C4-2B (cell line): ENCODE measurements at regions not wholly inside any gene's neighbourhood (a gene's known extent, or its start where the extent isn't known, plus 50 kb on each side); places are given as distances from the start of the nearest gene placed in this dataset.
"Not testable (repeated sequence)": the region's sequence is repeated elsewhere in the genome, so short reads cannot be mapped to it uniquely, and the experiment has no call there.

Experiments
- H3K27ac ChIP-seq: fragments of 450-650 bp; 2 replicates; pipeline ENCODE4 v1.5.1; 2017
- CTCF ChIP-seq: fragments of 450-650 bp; conservative IDR thresholded peaks from 2 replicates; pipeline ENCODE4 v1.5.1; 2017; ENCODE audit warnings: mild to moderate bottlenecking
- ZFX ChIP-seq: fragments of 450-650 bp; IDR thresholded peaks from 2 replicates; pipeline ENCODE4 v1.6.1; 2017

DNA sequence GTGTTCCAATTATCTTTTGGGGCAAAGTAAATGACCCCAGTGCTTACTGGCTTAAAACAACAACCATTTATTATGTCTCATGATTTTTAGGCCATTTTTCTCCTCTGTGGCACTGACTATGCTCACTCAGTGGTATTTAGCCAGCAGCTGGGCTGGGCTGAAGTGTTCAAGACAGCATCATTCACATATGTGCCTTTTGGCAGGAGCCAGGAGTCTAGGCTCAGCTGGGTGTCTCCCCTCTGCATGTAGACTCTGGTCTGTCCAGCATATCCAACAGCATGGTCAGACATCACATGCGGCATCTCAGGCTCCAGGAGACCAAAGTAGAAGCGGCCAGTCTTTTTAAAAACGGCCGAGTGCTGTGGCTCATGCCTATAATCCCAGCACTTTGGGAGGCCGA lies 120.3 kb upstream of the TOP1 start:
- no peak overlapping the region for H3K27ac ChIP-seq
- no peak for TF ChIP-seq ZFX
- TF ChIP-seq CTCF: no peak

DNA sequence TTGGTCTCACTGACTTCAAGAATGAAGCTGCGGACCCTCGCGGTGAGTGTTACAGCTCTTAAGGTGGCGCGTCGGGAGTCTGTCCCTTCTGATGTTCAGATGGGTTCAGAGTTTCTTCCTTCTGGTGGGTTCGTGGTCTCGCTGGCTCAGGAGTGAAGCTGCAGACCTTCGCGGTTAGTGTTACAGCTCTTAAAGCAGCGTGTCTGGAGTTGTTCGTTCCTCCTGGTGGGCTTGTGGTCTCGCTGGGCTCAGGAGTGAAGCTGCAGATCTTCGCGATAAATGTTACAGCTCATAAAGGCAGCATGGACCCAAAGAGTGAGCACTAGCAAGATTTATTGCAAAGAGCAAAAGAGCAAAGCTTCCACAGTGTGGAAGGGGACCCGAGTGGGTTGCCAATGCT lies 119.1 kb upstream of the TOP1 start:
- H3K27ac ChIP-seq: not testable (repeated sequence)

DNA sequence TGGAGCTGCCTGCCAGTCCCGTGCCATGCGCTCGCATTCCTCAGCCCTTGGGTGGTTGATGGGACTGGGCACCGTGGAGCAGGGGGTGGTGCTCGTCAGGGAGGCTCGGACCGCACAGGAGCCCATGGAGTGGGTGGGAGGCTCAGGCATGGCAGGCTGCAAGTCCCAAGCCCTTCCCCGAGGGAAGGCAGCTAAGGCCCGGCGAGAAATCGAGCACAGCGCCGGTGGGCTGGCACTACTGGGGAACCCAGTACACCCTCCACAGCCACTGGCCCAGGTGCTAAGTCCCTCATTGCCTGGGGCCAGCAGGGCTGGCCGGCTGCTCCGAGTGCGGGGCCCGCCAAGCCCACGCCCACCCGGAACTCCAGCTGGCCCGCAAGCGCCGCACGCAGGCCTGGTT lies 118.2 kb upstream of the TOP1 start:
- not testable (repeated sequence) for H3K27ac ChIP-seq

GRCh38 chr20:40911152-40911551 lies 117.5 kb upstream of the TOP1 start:
- H3K27ac ChIP-seq: not testable (repeated sequence)

DNA sequence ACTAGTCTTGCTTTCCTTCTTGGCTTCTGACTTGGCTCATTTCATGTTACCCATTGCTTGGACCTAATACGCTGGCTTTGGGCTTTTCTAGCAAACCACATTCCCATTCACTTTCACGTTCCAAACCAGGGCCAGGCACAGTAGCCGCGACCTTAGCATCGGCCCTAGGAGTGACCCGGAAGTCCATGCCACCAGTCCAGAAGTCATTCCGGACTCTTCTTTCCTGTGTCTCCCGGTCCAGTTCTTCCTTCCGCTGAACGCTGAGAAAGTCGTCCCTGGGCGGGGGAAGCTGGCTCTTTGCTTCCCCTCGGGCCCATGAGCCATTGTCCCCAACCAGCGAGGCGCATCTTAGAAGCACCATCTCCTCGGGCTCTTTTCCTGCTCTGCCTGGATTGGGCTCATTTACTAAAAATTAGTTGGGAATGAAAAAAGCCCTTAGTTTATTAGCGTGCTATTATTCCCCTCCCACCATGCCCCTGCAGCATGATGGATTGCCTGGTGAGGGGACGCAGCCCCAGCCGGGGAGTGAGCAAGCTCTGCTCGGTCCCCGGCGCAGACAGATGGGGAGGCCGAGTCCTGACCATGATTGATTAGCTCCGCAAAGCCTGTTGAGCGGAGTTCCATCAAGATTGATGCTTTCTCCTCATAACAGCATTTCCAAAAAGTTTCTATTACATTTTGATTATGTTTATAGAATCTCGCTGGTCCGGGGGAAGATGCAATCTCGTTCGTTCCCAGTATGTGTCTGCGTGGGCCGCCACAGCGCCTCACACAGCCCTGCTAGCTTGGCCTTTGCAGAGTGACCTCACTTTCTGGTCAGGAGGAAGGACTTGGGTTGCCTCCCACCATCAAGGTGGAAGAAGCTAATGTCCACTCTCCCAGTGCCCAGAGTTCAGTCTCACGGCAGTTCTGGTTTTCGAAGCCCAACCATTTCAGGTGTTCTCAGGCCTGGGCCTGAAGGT lies 115.1 kb upstream of the TOP1 start:
- no peak for TF ChIP-seq ZFX
- TF ChIP-seq CTCF: no peak
- no peak overlapping the region for H3K27ac ChIP-seq

GRCh38 chr20:40915756-40916155 lies 112.9 kb upstream of the TOP1 start:
- TF ChIP-seq CTCF (no peak), ZFX (no peak)
- no peak overlapping the region for H3K27ac ChIP-seq

DNA sequence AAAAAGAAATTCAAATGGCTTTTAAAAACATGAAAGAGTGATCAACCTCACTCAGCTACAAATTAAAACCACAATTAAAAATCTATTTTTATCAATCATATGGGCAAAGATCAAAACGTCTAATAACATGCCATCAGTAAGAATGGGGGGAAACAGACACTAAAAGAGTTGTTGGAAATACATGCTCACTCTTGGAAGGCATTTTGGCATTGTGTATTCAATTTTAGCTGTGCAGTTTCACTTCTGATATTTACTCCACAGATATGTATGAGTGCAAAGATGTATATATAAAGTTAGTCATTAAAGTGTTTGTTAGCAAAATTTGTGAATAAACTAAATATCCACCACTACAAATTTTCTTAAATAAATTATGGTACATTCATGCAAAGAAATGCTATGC lies 112.3 kb upstream of the TOP1 start:
- H3K27ac ChIP-seq: no peak overlapping the region
- TF ChIP-seq ZFX (no peak), CTCF (no peak)

GRCh38 chr20:40920291-40920690 lies 108.3 kb upstream of the TOP1 start:
- TF ChIP-seq CTCF: no peak
- no peak for TF ChIP-seq ZFX
- no peak overlapping the region for H3K27ac ChIP-seq

DNA sequence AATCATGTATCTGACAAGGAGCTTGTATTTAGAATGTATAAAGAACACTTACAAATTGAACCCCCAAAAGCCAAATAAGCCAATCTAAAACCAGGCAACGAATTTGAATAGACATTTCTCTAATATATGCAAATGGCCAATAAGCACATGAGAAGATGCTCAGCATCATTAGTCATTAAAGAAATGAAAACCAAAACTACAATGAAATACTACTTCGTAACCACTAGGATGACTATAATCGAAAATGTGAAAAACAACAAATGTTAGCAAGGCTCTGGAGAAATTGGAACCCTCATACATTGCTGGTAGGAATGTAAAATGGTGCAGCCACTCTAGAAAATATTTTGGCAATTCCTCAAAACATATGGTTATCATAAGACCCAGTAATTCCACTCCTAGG lies 105.8 kb upstream of the TOP1 start:
- TF ChIP-seq CTCF (no peak), ZFX (no peak)

More for the DNA sequence above, 105.8 kb upstream of the TOP1 start:
- H3K27ac ChIP-seq: no peak overlapping the region
